ENCODE measurements at regions not wholly inside any gene's neighbourhood (a gene's known extent, or its start where the extent isn't known, plus 50 kb on each side); places are given as distances from the start of the nearest gene placed in this dataset.

DNA sequence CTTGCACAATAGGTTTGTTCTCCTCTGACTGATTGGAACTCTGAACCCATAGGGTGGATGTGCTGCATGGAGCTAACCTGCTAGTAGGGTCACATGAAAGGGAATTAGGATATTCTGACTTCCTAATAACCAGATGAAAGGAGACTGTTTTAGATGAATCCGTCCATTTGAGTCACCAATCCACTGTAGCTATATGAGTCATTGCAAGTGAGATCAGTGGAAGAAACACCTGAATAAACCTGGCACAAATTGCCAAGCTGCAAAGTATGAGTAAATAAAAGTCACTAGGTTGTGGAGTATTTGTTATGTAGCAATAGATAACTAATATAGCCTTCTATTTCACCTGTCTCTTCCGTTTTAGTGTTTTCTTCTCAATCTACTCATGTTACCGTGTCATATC is 584.4 kb downstream of the PDCD6IP start:
- no peak for TF ChIP-seq POLR2A (IDR thresholded peaks at IDR 0.05; ENCODE audit: low read depth, low read length)
- TF ChIP-seq TAF1 (IDR thresholded peaks at IDR 0.05; ENCODE audit: borderline replicate concordance, low read depth, low read length) = no peak
- no peak for TF ChIP-seq POLR2AphosphoS5 (IDR thresholded peaks at IDR 0.05; ENCODE audit: low read depth, low read length)

Measured in GM12892 (cell line).